HepG2 (cell line): ENCODE measurements at regions not wholly inside any gene's neighbourhood (a gene's known extent, or its start where the extent isn't known, plus 50 kb on each side); places are given as distances from the start of the nearest gene placed in this dataset.
A peak's percentile ranks its signal among the peaks of the same experiment; 100 is the strongest.
"Not testable (repeated sequence)": the region's sequence is repeated elsewhere in the genome, so short reads cannot be mapped to it uniquely, and the experiment has no call there.

Experiments
- ATAC-seq: fragments of 200-7000 bp; cut with Tn5 transposase; 3 replicates; pipeline ENCODE4 v1.9.1; 2020; ENCODE audit warnings: mild to moderate bottlenecking, moderate library complexity
- BruUV-seq: library from RNA; stranded (reverse); fragments of 400-500 nt; replicated peaks from 2 replicates; lab custom pipeline; 2021; lab: Mats Ljungman, UMichigan
- CTCF ChIA-PET: fragments of 300-600 bp; formaldehyde crosslinking; extraction: SDS; loops from one replicate; lab custom pipeline; 2021; ENCODE audit warnings: low total read pairs, inconsistent platforms, low intra/inter-chr PET ratio; lab: Yijun Ruan, JAX
- POLR2A ChIA-PET: fragments of 350-600 bp; sonication (Branson Sonifier 250); formaldehyde crosslinking; loops from one replicate; lab custom pipeline; 2020; ENCODE audit warnings: antibody characterized with exemption, inconsistent platforms; lab: Yijun Ruan, JAX
- DNase-seq: peaks from one replicate; pipeline ENCODE4 v3.0.0-alpha.2; 2015; ENCODE audit warnings: low spot score
- FAIRE-seq: peaks from 3 replicates; lab custom pipeline; 2011; peaks lifted over from hg19 to GRCh38; lab: Jason Lieb, UNC
- H2AFZ ChIP-seq: one replicate; pipeline ENCODE4 v1.6.1; 2011; ENCODE audit warnings: low read length, inconsistent platforms
- H3K27ac ChIP-seq: fragments of 300-600 bp; 3 replicates; pipeline ENCODE4 v1.8.0; 2011; ENCODE audit warnings: mixed run types, mild to moderate bottlenecking, mixed read lengths, low read length, inconsistent platforms; ENCODE audit not compliant: insufficient read depth; ENCODE audit errors: extremely low read length
- H3K27me3 ChIP-seq, 2 experiments: fragments of 200-600 bp in 1 of 2; 2 replicates in 1 of 2; 3 replicates in 1 of 2; pipeline versions ENCODE4 v1.6.0 to v1.8.0; 2011; ENCODE audit warnings: low read length in 2 of 2, mild to moderate bottlenecking in 2 of 2, moderate library complexity in 2 of 2, inconsistent platforms in 1 of 2; ENCODE audit not compliant: insufficient read depth in 2 of 2, control insufficient read depth in 1 of 2
- H3K36me3 ChIP-seq, 2 experiments: fragments of 200-600 bp in 1 of 2; replicated peaks in 1 of 2; 2 replicates in 1 of 2; 3 replicates in 1 of 2; pipeline versions ENCODE4 v1.5.1 to v1.8.0; 2011; ENCODE audit warnings: low read length in 2 of 2, inconsistent platforms in 1 of 2; ENCODE audit not compliant: insufficient read depth in 2 of 2, control insufficient read depth in 1 of 2
- H3K4me1 ChIP-seq: 2 replicates; pipeline ENCODE4 v1.5.1; 2012; ENCODE audit warnings: low read length, inconsistent platforms; ENCODE audit not compliant: insufficient read depth
- H3K4me2 ChIP-seq: 2 replicates; pipeline ENCODE4 v1.6.0; 2011; ENCODE audit warnings: low read depth, low read length, inconsistent platforms
- H3K4me3 ChIP-seq, 3 experiments: fragments of 200-600 bp in 1 of 3; sonication (generic), shearing (Covaris generic) in 1 of 3; replicated peaks in 1 of 3; 2 replicates each; pipeline ENCODE4 v1.5.1; 2011 to 2016; ENCODE audit warnings: low read length in 3 of 3, inconsistent platforms in 2 of 3, low read depth in 2 of 3, mild to moderate bottlenecking in 2 of 3, control low read depth in 1 of 3, mixed read lengths in 1 of 3; ENCODE audit not compliant: insufficient read depth in 1 of 3
- H3K79me2 ChIP-seq: one replicate; pipeline ENCODE4 v1.6.1; 2011; ENCODE audit warnings: low read length, inconsistent platforms; ENCODE audit not compliant: insufficient read depth
- H3K9ac ChIP-seq: 2 replicates; pipeline ENCODE4 v1.6.0; 2011; ENCODE audit warnings: mild to moderate bottlenecking, low read depth, low read length, inconsistent platforms; ENCODE audit not compliant: insufficient read depth
- H3K9me3 ChIP-seq: 2 replicates; pipeline ENCODE4 v1.5.1; 2012; ENCODE audit warnings: mild to moderate bottlenecking, low read length
- H4K20me1 ChIP-seq: 2 replicates; pipeline ENCODE4 v1.6.0; 2011; ENCODE audit warnings: inconsistent platforms, mild to moderate bottlenecking, low read length, moderate library complexity; ENCODE audit not compliant: insufficient read depth
- MAFF ChIP-seq: IDR thresholded peaks from 2 replicates; pipeline ENCODE4 v1.6.1; 2011; ENCODE audit warnings: low read depth, low read length, improper control_type of control experiment
- MAFK ChIP-seq, 2 experiments: IDR thresholded peaks in 1 of 2; conservative IDR thresholded peaks in 1 of 2; 2 replicates each; pipeline ENCODE4 v1.6.1; 2011; ENCODE audit warnings: improper control_type of control experiment in 2 of 2, low read length in 2 of 2
- SOX13 ChIP-seq, 3 experiments: fragments of 450-650 bp in 1 of 3; sonication (generic) in 1 of 3; formaldehyde crosslinking in 1 of 3; IDR thresholded peaks in 2 of 3; conservative IDR thresholded peaks in 1 of 3; 2 replicates each; pipeline versions ENCODE4 v1.5.0 to v1.6.1; 2016 to 2020; ENCODE audit warnings: antibody characterized with exemption in 1 of 3, mild to moderate bottlenecking in 1 of 3, missing compliant biosample characterization in 1 of 3, missing genetic modification reagents in 1 of 3, moderate library complexity in 1 of 3
- ZNF441 ChIP-seq: sonication (generic); formaldehyde crosslinking; IDR thresholded peaks from 2 replicates; pipeline ENCODE4 v1.7.0; 2021; ENCODE audit warnings: missing genetic modification reagents, borderline replicate concordance
- ZNF562 ChIP-seq: sonication (generic); formaldehyde crosslinking; IDR thresholded peaks from 2 replicates; pipeline ENCODE4 v1.8.0; 2022; ENCODE audit warnings: missing genetic modification reagents, borderline replicate concordance
- ZNF766 ChIP-seq: sonication (generic); formaldehyde crosslinking; IDR thresholded peaks from 2 replicates; pipeline ENCODE4 v1.5.0; 2020; ENCODE audit warnings: missing genetic modification reagents, borderline replicate concordance
- ZNF878 ChIP-seq: sonication (generic); formaldehyde crosslinking; IDR thresholded peaks from 2 replicates; pipeline ENCODE4 v1.8.1; 2023; ENCODE audit warnings: mild to moderate bottlenecking, missing genetic modification reagents, moderate library complexity
- WGBS: methylation state at CpG from one replicate; pipeline ENCODE4 v1.1.6; 2017; ENCODE audit warnings: low lambda C conversion rate; 5-methylcytosine and 5-hydroxymethylcytosine counted together
- in situ Hi-C: cut with HindIII; loops from 2 replicates; pipeline ENCODE4 v1.10.0; 2017; ENCODE audit warnings: low pct_unique_long_range_greater_than_20kb; ENCODE audit not compliant: extremely low pct_ligation_motif_present
- intact Hi-C: fragments of 100-400 bp; cut with micrococcal nuclease; formaldehyde crosslinking; loops from one replicate; pipeline ENCODE4 v1.10.0; 2022; ENCODE audit not compliant: unreplicated experiment

- TF ChIP-seq SOX13 (IDR thresholded peaks at IDR 0.05) (no peak), SOX13 (CRISPR knock-in tag; conservative IDR thresholded peaks at IDR 0.05 in 1 of 2, IDR thresholded peaks at IDR 0.05 in 1 of 2) (no peak), ZNF562 (CRISPR knock-in tag) (no peak), ZNF766 (CRISPR knock-in tag) (no peak)
Measured at GRCh38 chr7:13757841-13758240, 231.6 kb downstream of the ETV1 start (continued).

GRCh38 chr7:13765853-13766252 lies 223.6 kb downstream of the ETV1 start:
- CTCF ChIA-PET, H3K36me3 ChIP-seq, H3K4me2 ChIP-seq, ATAC-seq, H3K79me2 ChIP-seq, H3K4me1 ChIP-seq, H4K20me1 ChIP-seq, H2AFZ ChIP-seq, in situ Hi-C loops, H3K4me3 ChIP-seq, intact Hi-C loops, H3K27me3 ChIP-seq, H3K9ac ChIP-seq, POLR2A ChIA-PET, BruUV-seq, DNase-seq, H3K27ac ChIP-seq: not testable (repeated sequence)
- 40% methylated on average over 3 of the region's 16 CpGs for whole genome bisulfite sequencing
- FAIRE-seq, result peak; percentile 88
- peaks cover 56% of the 10 kb centered on the region for H3K9me3 ChIP-seq

- Histone ChIP-seq H3K4me1 (no peaks in the 10 kb centered on the region), H3K27ac (no peak overlapping the region), H3K9ac (no peak overlapping the region), H4K20me1 (no peaks in the 10 kb centered on the region), H2AFZ (no peak overlapping the region), H3K4me2 (no peak overlapping the region), H3K4me3 (no peak overlapping the region), H3K79me2 (no peaks in the 10 kb centered on the region), H3K27me3 (no peaks in the 10 kb centered on the region), H3K9me3 (peaks cover 42% of the 10 kb centered on the region), H3K36me3 (no peaks in the 10 kb centered on the region)
- FAIRE-seq (no peak), ATAC-seq (no peak), DNase-seq (no peak)
- ChIA-PET POLR2A (no interaction called here), CTCF (no interaction called here)
- in situ Hi-C loops (no loop called here), intact Hi-C loops (no loop called here)
- TF ChIP-seq MAFF (peak; percentile 70), ZNF878 (CRISPR knock-in tag) (no peak), ZNF441 (CRISPR knock-in tag) (no peak), MAFK (conservative IDR thresholded peaks at IDR 0.05 in 1 of 2, IDR thresholded peaks at IDR 0.05 in 1 of 2; ENCODE audit: low read length in 2 of 2) (peak; percentile 65 to 75)
- WGBS, result 0% methylated on average over 1 of the region's 1 CpG
- BruUV-seq, result no TSS peak
Measured at GRCh38 chr7:13770305-13770704, 219.2 kb downstream of the ETV1 start.
